ENCODE measurements at regions not wholly inside any gene's neighbourhood (a gene's known extent, or its start where the extent isn't known, plus 50 kb on each side); places are given as distances from the start of the nearest gene placed in this dataset.

DNA sequence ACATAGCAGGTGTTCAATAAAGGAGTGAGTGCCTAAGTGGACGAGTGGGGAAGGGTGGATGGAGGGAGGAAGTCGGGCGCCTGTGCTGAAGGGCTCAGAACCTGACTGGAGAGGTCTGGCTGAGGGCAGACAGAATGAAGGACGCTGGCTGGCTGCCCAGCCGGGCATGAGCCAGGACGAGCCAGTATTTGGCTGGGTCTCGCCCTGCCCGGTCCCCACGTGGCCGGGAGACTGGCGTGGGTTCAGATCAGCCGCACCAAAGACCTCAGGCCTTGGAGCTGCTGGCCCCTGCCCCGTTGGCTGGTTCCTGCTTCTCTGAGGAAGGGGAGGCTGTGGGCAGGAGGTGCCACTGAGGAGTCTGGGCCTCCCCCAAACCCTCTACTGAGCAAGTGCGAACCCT is 79.8 kb downstream of the ENGASE start:
- TF ChIP-seq, protein P1, sequence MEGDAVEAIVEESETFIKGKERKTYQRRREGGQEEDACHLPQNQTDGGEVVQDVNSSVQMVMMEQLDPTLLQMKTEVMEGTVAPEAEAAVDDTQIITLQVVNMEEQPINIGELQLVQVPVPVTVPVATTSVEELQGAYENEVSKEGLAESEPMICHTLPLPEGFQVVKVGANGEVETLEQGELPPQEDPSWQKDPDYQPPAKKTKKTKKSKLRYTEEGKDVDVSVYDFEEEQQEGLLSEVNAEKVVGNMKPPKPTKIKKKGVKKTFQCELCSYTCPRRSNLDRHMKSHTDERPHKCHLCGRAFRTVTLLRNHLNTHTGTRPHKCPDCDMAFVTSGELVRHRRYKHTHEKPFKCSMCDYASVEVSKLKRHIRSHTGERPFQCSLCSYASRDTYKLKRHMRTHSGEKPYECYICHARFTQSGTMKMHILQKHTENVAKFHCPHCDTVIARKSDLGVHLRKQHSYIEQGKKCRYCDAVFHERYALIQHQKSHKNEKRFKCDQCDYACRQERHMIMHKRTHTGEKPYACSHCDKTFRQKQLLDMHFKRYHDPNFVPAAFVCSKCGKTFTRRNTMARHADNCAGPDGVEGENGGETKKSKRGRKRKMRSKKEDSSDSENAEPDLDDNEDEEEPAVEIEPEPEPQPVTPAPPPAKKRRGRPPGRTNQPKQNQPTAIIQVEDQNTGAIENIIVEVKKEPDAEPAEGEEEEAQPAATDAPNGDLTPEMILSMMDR (IDR thresholded peaks at IDR 0.05; ENCODE audit: insufficient read depth, low read length, poor library complexity, severe bottlenecking) = no peak
- TF ChIP-seq EZH2phosphoT487 (conservative IDR thresholded peaks at IDR 0.05; ENCODE audit: low read length) = no peak

Data from SU-DHL-6 (cell line).